Endothelial cell of umbilical vein (primary cell): ENCODE measurements at regions not wholly inside any gene's neighbourhood (a gene's known extent, or its start where the extent isn't known, plus 50 kb on each side); places are given as distances from the start of the nearest gene placed in this dataset.

Source experiments
- BruUV-seq: library from RNA; stranded (reverse); fragments of 400-500 nt; replicated peaks from 2 replicates; lab custom pipeline; 2021; lab: Mats Ljungman, UMichigan
- CTCF ChIA-PET: fragments of 300-600, 350-600 bp; sonication (Branson Sonifier 250); formaldehyde crosslinking; loops from one replicate; lab custom pipeline; 2021; ENCODE audit warnings: antibody characterized with exemption, inconsistent platforms; lab: Charles Lee
- POLR2A ChIA-PET: fragments of 300-600, 350-600 bp; sonication (Branson Sonifier 250); formaldehyde crosslinking; loops from one replicate; lab custom pipeline; 2021; ENCODE audit warnings: antibody characterized with exemption, inconsistent platforms; lab: Charles Lee
- DNase-seq: peaks from one replicate; pipeline ENCODE4 v3.0.0-alpha.2; 2011; ENCODE audit warnings: low read depth, low spot score
- FAIRE-seq: peaks from 2 replicates; lab custom pipeline; 2011; peaks lifted over from hg19 to GRCh38; lab: Jason Lieb, UNC
- H2AFZ ChIP-seq: 2 replicates; pipeline ENCODE4 v1.6.0; 2012; ENCODE audit warnings: low read depth, low read length, control low read depth, inconsistent platforms
- H3K27ac ChIP-seq: 2 replicates; pipeline ENCODE4 v1.5.1; 2011; ENCODE audit warnings: low read depth, mild to moderate bottlenecking, control low read depth, low read length, moderate library complexity; ENCODE audit not compliant: insufficient read depth
- H3K27me3 ChIP-seq, 2 experiments: 2 replicates each; pipeline versions ENCODE4 v1.6.0 to v1.6.1; 2011; ENCODE audit warnings: low read length in 2 of 2, mixed read lengths in 1 of 2; ENCODE audit not compliant: control insufficient read depth in 2 of 2, insufficient read depth in 2 of 2
- H3K36me3 ChIP-seq, 2 experiments: 2 replicates in 1 of 2; 3 replicates in 1 of 2; pipeline ENCODE4 v1.5.1; 2011; ENCODE audit warnings: low read length in 2 of 2, mild to moderate bottlenecking in 1 of 2, moderate library complexity in 1 of 2; ENCODE audit not compliant: control insufficient read depth in 2 of 2, insufficient read depth in 2 of 2; ENCODE audit errors: extremely low read depth in 1 of 2
- H3K4me1 ChIP-seq: 3 replicates; pipeline ENCODE4 v1.5.1; 2011; ENCODE audit warnings: mild to moderate bottlenecking, low read length; ENCODE audit not compliant: control insufficient read depth, insufficient read depth; ENCODE audit errors: extremely low read depth
- H3K4me2 ChIP-seq: 2 replicates; pipeline ENCODE4 v1.6.1; 2011; ENCODE audit warnings: low read length, control low read depth, mixed read lengths; ENCODE audit not compliant: insufficient read depth
- H3K4me3 ChIP-seq, 3 experiments: fragments of 200-600 bp in 1 of 3; sonication (generic), shearing (Covaris generic) in 1 of 3; replicated peaks in 1 of 3; 2 replicates each; pipeline ENCODE4 v1.5.1; 2011 to 2016; ENCODE audit warnings: control low read depth in 3 of 3, low read length in 3 of 3, mild to moderate bottlenecking in 2 of 3, inconsistent platforms in 1 of 3, low read depth in 1 of 3, moderate library complexity in 1 of 3; ENCODE audit not compliant: insufficient read depth in 1 of 3
- H3K79me2 ChIP-seq: 2 replicates; pipeline ENCODE4 v1.6.0; 2012; ENCODE audit warnings: low read length, inconsistent platforms; ENCODE audit not compliant: control insufficient read depth, insufficient read depth
- H3K9ac ChIP-seq: replicated peaks from 2 replicates; pipeline ENCODE3; 2011; ENCODE audit warnings: low read length, control low read depth; ENCODE audit not compliant: insufficient read depth; ENCODE audit errors: extremely low read depth
- H3K9me1 ChIP-seq: replicated peaks from 3 replicates; pipeline ENCODE4 v1.6.0; 2011; ENCODE audit warnings: mild to moderate bottlenecking, low read length; ENCODE audit not compliant: control insufficient read depth, insufficient read depth; ENCODE audit errors: extremely low read depth
- H3K9me3 ChIP-seq: replicated peaks from 2 replicates; pipeline ENCODE4 v1.5.1; 2012; ENCODE audit warnings: low read length, inconsistent platforms; ENCODE audit not compliant: control insufficient read depth, insufficient read depth
- H4K20me1 ChIP-seq: replicated peaks from 2 replicates; pipeline ENCODE3; 2011; ENCODE audit warnings: mild to moderate bottlenecking, low read length; ENCODE audit not compliant: control insufficient read depth, insufficient read depth; ENCODE audit errors: extremely low read depth
- EZH2 ChIP-seq: IDR thresholded peaks from 2 replicates; pipeline ENCODE4 v1.6.1; 2012; ENCODE audit warnings: borderline replicate concordance, low read depth, mild to moderate bottlenecking, moderate library complexity, low read length, inconsistent platforms; ENCODE audit not compliant: severe bottlenecking
- FOS ChIP-seq: IDR thresholded peaks from 2 replicates; pipeline ENCODE4 v1.6.1; 2011; ENCODE audit warnings: mild to moderate bottlenecking, low read length, moderate library complexity, borderline replicate concordance; ENCODE audit not compliant: insufficient read depth
- GATA2 ChIP-seq: IDR thresholded peaks from 2 replicates; pipeline ENCODE4 v1.7.0; 2011; ENCODE audit warnings: low read depth, mild to moderate bottlenecking, moderate library complexity, mixed read lengths, low read length; ENCODE audit not compliant: insufficient read length, insufficient read depth
- JUN ChIP-seq: IDR thresholded peaks from 2 replicates; pipeline ENCODE4 v1.6.1; 2011; ENCODE audit warnings: borderline replicate concordance, low read depth; ENCODE audit not compliant: insufficient read length, insufficient read depth
- MAX ChIP-seq: IDR thresholded peaks from 2 replicates; pipeline ENCODE4 v1.6.1; 2011; ENCODE audit not compliant: insufficient read depth, insufficient read length
- MYC ChIP-seq: IDR thresholded peaks from one replicate; pipeline ENCODE4 v1.6.1; 2011; ENCODE audit warnings: mild to moderate bottlenecking, low read depth, low read length
- POLR2A ChIP-seq: IDR thresholded peaks from 2 replicates; pipeline ENCODE4 v1.6.1; 2012; ENCODE audit warnings: low read depth, mild to moderate bottlenecking, control low read depth, low read length
- POLR2AphosphoS5 ChIP-seq: IDR thresholded peaks from 2 replicates; pipeline ENCODE4 v1.6.1; 2012; ENCODE audit warnings: low read depth, mild to moderate bottlenecking, control low read depth, low read length, moderate library complexity; ENCODE audit not compliant: insufficient read depth
- dilution Hi-C: fragments of 300-500 bp; cut with MboI; formaldehyde crosslinking; loops from one replicate; pipeline ENCODE4 v1.15.0; 2019; ENCODE audit warnings: low sequenced_read_pairs; ENCODE audit not compliant: extremely low pct_ligation_motif_present
- intact Hi-C: fragments of 100-400 bp; cut with micrococcal nuclease; formaldehyde crosslinking; loops from one replicate; pipeline ENCODE4 v1.10.0; 2022
- TF ChIP-seq, protein P1 (sequence below), 2 donors: IDR thresholded peaks; 1 replicate in 1 of 2; 2 replicates in 1 of 2; pipeline ENCODE4 v1.5.1; 2011; ENCODE audit warnings: low read length in 2 of 2, mild to moderate bottlenecking in 2 of 2, moderate library complexity in 2 of 2, control low read depth in 1 of 2, inconsistent platforms in 1 of 2, low read depth in 1 of 2; ENCODE audit not compliant: insufficient read depth in 1 of 2; ENCODE audit errors: extremely low read depth in 1 of 2

DNA sequence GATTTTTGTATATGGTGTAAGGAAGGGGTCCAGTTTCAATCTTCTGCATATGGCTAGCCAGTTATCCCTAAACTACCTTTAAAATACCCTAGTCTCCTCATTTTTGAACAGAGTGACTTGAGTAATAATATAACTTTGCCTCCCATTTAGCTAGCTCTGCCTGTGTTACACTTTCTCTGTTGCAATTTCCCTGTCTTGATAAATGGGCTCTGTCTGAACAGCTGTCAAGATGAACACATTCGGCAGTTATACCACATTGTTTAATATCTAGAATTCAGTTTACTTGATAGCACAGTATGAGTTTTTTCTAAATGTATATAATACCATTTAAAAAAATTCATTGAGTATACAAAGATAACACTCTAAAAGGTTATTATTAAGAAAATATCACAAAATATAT, 562.9 kb upstream of the FTMT start:
- no peak overlapping the region for H3K27ac ChIP-seq
- no TSS peak for BruUV-seq
- FAIRE-seq = no peak
- H3K4me2 ChIP-seq = no peak overlapping the region
- H3K79me2 ChIP-seq = no peaks in the 10 kb centered on the region
- ChIA-PET CTCF (no interaction called here), POLR2A (no interaction called here)
- no peak overlapping the region for H3K4me3 ChIP-seq
- H2AFZ ChIP-seq = no peak overlapping the region
- H3K36me3 ChIP-seq = no peaks in the 10 kb centered on the region
- intact Hi-C loops (no loop called here), dilution Hi-C loops (no loop called here)
- no peaks in the 10 kb centered on the region for H4K20me1 ChIP-seq
- H3K9me1 ChIP-seq = no peaks in the 10 kb centered on the region
- H3K9ac ChIP-seq = no peak overlapping the region
- no peaks in the 10 kb centered on the region for H3K9me3 ChIP-seq
- no peak for TF ChIP-seq EZH2
- TF ChIP-seq, protein P1, sequence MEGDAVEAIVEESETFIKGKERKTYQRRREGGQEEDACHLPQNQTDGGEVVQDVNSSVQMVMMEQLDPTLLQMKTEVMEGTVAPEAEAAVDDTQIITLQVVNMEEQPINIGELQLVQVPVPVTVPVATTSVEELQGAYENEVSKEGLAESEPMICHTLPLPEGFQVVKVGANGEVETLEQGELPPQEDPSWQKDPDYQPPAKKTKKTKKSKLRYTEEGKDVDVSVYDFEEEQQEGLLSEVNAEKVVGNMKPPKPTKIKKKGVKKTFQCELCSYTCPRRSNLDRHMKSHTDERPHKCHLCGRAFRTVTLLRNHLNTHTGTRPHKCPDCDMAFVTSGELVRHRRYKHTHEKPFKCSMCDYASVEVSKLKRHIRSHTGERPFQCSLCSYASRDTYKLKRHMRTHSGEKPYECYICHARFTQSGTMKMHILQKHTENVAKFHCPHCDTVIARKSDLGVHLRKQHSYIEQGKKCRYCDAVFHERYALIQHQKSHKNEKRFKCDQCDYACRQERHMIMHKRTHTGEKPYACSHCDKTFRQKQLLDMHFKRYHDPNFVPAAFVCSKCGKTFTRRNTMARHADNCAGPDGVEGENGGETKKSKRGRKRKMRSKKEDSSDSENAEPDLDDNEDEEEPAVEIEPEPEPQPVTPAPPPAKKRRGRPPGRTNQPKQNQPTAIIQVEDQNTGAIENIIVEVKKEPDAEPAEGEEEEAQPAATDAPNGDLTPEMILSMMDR (IDR thresholded peaks at IDR 0.05; ENCODE audit: extremely low read depth in 1 of 2, insufficient read depth in 1 of 2, low read depth in 1 of 2, low read length in 2 of 2) = no peak
- no peak for TF ChIP-seq JUN
- no peak for TF ChIP-seq GATA2
- TF ChIP-seq POLR2A = no peak
- no peak for TF ChIP-seq MAX
- TF ChIP-seq FOS = no peak
- TF ChIP-seq POLR2AphosphoS5 = no peak
- no peak for TF ChIP-seq MYC
- no peaks in the 10 kb centered on the region for H3K4me1 ChIP-seq
- DNase-seq = no peak
- no peaks in the 10 kb centered on the region for H3K27me3 ChIP-seq
